HG03108 (cell line): ENCODE measurements at regions not wholly inside any gene's neighbourhood (a gene's known extent, or its start where the extent isn't known, plus 50 kb on each side); places are given as distances from the start of the nearest gene placed in this dataset.

Source experiments
- ATAC-seq: cut with Tn5 transposase; IDR thresholded peaks from one replicate; pipeline ENCODE4 v1.9.1; 2021; ENCODE audit warnings: moderate library complexity; ENCODE audit not compliant: unreplicated experiment

DNA sequence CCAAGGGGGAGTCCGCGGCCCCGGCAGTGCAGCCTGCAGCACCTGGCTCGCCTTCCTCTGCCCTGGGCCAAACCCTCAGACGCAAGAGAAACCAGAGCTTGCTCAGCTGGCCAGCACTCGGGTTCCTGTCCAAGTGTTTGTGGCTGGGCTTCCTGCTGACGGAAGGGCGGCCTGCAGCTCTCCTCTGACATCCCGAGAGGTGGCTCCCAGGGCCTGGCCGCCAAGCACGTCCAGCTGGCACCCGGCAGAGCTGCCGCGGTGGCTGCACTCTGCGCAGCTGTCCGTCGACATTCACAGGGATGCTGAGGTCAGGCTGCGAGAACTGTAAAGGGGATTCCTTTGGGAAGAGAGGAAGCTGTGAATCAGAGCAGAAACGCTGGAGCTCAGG, 85.6 kb downstream of the CPN2 start:
- no peak for ATAC-seq

DNA sequence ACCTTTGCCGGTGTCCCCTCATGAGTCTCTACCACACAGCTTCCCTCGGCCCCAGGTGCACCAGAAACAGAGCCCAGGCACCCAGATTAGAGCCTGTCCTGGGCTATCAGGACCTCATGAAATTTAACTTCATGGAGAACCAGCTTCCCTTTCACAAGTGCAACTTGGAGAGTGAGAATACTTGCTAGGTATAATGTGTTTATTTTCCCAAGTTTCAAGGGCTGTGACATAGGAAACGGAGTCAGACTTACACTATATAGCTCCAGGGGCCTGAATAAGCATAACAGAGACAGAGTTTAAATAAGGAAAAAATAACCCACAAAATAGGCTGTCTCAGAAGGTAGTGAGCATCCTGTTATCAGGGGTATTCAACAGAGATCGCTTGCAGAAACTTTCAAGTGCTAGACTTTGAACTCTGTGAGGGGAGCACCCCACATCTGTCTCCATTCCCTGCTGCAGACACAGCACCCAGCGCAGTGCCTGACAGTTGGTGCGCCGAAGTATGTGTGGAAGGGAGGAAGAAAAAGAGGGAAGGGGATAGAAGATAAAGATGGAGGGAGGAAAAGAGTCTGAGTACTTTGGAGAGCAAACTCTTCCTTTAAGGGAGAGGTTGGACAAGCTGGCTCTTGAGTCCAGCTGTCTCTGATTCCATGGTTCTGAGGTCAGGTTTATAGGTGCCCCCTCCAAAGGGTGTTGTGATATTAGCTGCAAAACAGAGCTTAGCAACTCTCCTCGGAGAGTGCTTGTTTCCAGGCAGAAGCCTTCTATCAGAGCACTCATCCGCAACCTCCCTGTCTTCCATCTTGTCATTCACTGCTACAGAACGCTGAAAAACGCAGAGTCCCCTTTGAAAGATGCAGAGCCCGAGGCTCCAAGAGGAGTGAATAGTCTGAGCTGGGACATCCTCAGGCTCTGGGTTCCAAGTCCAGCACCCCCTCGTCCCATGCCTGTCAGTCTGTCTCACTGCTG, 84.8 kb downstream of the CPN2 start:
- ATAC-seq = no peak

DNA sequence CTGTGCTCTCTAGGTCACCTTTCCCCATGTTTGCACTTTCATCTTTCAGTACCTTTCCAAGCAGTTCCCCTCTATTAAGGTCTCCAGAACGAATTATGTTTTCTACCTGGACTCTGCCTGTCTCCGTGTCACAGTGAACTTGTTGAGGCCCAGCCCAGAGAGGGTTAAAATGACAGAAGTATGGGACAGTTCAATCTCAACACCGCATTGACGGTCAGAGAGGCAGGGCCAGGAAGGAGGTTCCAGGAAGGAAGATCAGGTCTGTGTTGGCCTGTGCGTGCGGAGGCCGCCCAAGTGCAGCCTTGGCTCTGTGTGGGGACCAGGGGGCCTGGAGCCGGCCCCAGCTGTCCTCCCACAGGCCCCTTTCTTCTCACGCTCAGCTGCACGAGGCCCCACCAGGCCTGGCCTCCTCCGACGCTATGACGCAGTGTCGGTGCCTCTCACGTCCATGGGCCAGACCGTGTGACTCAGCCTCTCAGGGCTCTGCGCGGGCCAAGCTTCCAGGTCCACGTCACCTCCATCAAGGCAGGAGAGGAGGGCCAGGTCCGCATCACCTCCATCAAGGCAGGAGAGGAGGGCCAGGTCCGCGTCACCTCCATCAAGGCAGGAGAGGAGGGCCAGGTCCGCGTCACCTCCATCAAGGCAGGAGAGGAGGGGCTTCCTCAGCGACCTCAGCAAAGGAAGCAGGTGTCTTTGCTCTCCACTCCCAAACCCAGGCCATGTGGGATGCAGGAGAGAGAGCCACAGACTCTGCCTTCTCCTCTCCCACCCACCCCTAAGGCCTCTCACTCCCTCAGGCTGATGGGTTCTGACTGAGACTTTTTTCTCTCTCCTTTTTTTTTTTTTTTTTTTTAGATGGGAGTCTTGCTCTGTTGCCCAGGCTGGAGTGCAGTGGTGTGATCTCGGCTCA, 83.1 kb downstream of the CPN2 start:
- ATAC-seq = no peak

DNA sequence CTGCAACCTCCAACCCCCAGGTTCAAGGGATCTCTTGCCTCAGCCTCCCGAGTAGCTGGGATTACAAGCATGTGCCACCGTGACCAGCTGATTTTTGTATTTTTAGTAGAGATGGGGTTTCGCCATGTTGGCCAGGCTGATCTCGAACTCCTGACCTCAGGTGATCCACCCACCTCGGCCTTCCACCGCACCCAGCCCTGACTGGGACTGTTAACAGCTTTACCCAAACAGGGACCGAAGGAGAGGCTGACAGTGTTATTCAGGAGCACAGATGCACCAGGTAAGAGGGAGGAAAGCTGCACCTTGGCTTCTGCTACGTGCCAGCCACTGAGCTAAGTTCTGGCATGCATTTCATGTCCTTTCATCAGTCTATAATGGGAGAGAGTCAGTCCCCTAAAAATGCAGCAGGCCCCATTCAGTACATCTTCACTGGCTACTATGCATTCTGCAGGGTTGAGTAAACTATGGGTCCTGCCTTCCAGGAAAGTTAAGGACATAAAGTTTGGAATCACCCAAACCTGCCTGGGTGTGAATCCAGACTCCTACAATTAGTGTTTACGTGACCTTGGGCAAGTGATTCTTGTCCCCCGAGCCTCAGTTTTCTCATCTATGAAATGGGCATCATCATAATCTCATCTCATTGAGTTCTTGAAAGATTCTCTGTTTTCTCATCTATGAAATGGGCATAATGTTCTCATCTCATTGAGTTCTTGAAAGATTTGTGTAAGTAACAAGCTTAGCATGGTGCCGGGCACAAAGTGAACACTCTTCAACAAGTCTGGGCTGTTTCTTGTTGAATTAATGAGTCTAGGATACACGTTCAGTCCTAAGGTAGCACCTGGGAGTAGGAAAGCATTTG, 82.2 kb downstream of the CPN2 start:
- no peak for ATAC-seq

DNA sequence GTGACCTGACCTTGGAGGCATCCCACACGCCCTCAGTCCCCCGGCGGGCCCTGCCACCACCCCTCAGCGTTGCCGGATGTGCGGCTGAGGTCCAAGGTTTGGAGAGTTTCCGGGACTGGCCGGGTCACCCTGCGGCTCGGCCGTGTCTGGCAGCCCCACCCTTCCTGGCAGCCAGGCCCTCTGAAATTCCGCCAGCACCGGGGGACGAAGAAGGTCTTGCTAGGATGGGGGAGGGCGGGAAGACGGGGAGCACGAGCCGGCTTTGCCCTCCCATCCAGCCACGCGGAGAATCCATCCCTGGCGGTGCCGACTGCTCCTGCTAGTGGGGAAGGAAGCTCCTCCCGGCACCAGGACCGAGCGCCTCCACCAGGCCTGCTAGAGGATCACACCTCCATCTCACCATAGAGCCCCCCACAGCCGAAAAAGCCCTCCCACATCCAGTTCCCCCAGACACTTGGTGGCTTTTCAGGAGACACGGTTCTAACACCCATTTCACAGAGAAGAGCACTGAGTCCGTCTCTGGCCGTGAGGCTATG, 81.5 kb downstream of the CPN2 start:
- ATAC-seq = no peak

DNA sequence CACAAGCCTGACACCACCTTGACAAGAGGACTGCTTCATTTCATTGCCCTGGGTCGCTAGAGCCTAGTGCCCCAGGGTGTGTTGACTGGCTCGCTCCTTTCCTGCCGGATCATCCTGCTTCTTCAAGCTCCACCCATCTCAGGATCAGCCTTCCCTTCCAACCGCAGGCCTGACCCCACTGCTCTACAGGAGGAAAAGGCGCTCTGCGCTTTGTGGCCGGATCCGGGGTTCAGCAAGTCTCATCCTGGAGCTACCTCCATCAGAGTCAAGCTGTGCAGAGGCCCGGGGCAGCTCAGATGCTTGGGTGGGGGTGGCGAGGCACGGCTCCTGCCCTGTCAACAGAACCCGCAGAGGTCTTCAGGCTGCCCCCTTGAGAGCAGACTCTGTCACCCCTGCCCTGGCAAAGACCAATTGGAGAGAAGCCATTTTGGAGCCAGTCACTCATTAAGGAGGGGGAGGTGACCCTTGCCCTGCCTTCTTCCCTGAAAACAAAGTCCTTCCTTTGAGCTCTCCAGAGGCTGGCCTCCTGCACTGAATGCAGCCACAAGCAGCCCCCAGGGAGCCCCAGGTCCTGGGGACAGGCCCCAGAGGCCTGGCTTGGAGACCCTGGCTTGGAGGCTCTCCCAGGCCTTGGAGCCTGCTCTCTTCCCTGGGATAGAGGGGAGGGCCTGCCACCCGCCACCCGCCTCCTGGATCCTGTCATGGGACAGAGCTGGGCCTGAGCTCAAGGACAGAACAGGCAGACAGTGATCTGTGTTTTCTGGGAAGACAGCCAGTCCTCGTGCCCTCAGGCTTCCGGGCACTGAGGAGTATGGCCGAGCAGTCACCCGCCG, 80.3 kb downstream of the CPN2 start:
- ATAC-seq = no peak

DNA sequence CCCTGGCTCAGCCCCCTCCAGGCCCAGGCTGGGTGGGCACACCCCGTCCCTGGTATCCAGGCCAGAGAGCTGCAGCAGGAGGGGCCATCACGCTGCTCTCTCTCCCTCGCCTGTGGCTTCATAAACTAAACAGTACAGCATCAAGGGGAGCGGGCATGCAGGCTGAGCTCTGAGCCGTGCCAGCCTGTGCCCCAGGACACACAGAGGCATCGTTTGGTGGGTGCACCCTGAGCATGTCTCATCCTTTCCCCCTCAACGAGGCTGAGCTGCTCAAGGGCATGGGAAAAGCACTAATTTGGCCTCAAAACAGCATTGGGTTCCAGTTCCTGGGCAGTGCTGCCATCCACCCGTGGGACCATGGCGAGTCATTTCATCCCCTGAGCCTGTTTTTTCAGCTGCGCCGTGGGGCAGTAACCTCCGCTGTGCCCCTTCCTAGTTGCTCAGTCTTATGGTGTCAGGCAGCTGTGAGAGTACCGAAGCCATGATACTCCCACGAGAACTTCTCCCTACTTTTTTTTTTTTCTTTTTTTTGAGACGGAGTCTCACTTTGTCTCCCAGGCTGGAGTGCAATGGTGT, 79.6 kb downstream of the CPN2 start:
- no peak for ATAC-seq

DNA sequence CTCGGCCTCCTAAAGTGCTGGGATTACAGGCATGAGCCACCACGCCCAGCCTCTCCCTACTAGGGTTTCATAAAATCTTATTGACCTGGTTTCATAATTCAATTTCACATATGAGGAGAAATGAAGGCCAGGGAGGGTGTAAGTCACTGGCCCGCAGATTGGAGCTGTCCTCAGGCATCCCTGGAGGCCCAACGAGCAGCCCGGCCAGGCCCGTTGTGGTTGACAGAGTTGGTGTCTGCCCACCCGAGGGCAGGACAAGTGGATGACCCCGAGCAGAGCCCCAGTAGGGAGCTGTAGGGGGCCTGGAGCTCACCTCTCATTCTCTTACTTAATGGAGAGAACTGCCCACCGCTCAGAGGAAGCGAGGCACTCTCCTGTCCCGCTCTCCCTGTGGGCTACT, 78.9 kb downstream of the CPN2 start:
- ATAC-seq = no peak

DNA sequence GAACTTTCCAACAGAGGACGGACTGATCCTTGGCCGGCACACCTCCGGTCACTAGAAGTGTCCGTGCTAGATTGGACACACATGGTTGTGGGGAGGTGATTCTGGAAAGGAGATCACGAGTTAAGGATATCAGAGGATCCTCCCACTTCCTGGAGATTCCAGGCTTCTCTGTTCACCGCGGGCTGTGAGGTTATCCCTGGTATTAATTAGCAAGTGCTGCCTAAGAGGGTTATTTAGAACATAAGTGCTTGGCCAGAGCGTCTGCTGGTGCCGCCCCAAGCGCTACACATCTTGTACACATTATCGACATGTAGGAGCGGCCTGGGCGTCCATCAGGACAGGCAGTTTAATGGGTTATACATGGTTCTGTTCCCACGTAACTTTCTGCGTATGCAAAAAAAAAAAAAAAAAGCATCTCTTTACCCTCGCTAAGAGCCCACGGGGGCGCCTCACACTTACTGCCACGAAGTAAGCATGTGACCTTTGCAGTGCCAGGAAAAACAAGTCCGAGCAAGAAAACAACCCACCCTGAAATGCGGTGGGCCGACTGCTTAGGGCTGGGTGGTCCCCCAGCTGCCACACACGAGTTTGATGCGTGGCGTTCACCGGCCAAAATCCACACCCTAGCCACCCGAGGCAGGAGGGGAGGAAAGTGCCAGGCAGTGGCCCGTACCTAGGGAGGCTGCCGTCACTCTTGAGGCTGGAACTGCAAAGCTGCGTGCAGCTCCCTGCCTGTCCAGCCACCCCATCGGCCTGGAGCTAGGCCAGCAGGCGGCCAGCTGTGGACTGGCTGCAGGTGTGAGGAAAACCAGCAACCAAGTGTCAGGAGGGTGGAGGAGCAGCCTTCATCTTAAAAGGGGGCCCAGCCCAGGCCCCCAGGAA, 78.0 kb downstream of the CPN2 start:
- ATAC-seq = no peak

DNA sequence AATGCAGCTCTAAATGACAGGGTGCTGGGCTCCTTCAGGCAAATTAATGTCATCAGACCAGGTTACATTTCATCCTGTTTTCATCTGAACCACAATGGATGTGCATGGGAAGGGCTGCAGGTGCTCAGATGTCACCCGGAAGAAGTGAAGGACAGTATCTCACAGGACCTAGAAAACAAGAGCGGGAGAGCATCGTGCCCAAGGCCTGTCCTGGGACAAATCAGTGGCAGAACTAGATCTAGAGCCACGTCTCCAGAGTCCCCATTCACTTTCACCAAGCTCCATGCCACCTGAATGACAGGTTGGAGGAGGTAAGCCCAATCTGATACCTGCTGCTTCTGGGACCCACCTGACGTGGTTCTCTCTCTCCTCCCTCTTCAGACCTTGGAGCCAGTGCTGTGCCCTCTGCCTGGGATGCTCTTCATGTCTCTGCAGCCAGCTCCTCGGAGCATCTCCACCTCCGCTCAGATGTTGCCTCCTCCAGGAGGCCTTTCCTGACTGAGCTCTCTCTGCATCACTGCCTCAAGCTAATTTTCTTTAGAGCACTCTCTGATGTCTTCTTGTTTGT, 77.3 kb downstream of the CPN2 start:
- ATAC-seq = no peak

DNA sequence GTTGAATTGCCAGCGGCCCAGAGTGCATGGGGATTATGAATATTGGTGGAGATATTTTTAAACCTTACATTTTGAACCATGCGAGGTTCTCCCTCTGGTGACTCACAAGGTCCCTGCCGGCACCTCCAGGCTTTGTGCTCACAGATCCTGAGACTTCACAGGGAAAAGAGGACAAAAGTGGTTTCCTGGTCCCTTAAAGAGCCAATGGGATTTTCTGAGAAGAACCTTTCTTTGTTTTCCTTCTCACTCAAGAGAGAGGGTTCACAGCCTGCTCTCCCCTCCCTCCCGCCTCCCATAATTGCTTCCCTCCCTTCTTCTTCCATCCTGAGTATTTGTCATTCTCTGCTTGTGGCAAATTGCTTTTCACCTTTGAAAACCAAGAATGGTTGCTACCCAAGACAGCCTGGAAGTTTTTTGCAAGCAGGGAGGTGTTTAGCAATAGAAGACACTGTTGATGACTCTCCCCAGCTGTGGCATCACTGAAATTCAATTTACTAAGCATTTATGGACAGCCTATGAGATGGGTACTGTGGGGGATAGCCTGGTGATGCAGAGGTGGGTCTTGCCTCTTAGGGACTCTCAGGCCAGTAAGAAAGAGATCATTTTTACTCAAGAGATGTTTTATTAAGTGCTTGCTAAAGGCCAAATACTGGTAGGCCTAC, 76.6 kb downstream of the CPN2 start:
- no peak for ATAC-seq

DNA sequence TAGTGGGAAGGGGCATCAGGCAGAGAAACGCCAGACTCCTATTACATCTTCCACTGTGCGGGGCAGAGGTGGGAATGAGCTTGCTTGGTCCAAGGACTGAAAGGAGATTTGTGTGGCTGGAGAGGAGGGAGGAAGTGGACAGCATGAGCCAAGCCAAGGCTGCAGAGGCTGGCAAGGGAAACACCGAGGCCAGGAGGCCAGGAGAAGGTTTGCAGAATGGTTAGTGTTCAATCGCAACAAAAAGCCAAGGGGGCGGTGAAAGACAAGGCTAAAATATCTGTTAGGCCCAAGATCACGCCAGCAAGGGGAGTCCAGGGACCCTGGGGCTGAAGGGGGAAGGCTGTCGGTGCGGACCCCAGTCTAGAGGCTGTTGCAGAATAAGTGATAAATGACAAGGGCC, 75.8 kb downstream of the CPN2 start:
- ATAC-seq = no peak

DNA sequence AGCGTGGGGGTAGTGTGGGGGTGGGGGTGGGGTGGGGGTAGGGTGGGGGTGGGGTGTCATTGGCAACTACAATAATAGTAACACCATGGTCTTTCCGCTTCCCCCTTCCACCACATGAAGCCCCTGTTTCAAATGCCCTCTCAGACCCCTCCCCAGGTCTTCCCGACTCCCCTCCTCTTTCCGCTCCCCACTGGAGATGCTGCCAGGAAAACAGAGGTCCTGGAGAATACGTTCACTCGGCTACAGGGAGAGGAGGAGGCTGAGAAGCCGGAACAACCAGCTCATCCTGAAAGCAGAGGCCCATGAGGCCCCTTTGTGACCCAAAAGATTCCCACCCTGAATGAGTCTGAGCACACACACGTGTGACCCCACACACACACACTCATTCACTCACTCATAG, 75.4 kb downstream of the CPN2 start:
- no peak for ATAC-seq

DNA sequence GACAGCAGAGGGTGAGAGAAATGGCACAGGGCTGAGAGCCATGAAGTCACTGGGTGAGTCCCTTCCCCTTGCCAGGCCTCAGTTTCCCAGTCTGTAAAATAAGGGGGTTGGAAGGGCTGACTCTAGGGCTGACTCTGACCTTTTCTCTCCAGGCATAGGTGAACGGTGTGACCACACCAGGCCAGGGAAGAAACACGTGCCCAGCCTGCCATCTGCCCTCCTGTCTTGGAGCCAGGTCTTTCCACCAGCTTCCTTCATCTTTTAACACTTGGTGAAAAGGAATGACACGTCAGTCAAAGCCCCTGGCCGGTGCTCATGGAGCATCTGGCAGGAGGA, 74.4 kb downstream of the CPN2 start:
- ATAC-seq = no peak

DNA sequence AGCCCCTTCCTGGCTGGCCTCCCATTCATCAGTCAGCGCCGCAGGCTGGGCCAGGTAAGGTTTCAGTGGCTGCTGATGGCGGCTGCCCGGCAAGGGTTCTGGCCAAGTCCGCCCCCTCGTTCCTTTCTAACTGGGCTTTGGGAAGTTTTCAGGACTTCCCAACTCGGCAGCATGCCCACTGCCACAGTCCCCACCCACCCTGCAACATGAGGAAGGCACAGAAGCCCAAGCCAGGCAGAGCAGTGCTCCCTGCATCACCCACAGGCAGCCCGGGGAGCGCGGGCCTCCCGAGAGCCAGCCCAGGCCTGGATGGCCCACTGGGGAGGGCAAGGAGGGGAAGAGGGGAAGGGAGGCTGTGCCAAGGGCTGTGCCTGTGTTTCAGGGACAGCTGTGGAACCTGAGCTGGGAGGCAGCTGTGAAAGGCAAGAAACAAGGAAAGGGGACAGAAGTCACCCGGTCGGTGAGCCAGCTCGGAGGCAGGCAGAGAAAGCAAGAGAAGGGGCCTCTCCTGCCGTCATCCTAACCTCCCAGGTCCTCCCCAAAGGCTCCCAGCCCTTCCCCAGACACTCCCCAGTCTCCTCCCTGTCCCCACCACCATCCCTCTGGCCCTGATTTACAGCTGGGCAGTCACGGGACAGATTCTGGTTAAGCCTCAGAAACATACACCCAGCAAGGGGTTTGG, 73.9 kb downstream of the CPN2 start:
- ATAC-seq = no peak

DNA sequence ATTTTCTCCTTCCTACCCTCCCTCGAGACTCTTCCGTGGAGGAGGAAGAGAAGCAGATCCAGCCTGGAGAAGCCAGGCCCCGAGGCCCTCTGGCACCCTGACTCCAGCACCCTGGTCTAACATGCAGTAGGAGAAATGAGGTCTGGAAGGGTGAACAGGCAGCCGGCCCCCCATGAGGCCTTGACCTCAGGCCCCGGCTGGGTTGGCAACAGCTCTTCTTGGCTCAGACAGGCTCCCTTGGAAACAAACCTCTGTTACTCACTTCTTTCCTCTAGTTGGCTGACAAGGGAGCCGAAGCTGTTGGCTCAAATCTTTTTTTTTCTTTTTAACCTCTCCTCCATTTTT, 73.4 kb downstream of the CPN2 start:
- ATAC-seq = no peak

DNA sequence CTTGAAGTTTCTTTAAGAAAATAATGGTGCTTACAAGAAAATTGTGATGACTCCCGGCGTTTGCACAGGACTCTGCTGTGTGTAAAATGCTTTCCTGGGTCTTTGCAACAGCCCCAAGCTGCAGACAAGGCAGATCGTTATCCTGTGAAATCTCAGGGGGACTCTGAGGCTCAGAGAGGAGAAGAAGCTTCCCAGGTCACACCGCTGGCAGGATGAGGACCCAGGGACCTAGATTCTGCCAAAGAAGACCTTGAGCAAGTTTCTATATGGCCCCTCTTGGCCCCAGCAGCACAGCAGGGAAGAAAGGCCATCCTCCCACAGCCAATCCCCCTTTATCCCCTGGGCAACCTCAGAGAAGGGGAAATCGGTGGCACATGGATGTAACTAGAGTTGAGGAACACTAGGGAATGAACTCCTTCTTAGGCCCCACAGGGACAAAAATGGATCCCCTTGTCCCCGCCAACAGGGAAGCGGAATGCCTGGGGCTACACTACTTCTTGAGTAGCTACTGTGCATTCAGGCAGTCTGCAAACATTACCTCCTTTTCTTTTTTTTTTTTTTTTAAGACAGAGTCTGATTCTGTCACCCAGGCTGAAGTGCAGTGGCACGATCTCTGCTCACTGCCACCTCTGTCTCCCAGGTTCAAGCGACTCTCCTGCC, 72.8 kb downstream of the CPN2 start:
- ATAC-seq = no peak
